HG03039 (cell line): ENCODE measurements at regions not wholly inside any gene's neighbourhood (a gene's known extent, or its start where the extent isn't known, plus 50 kb on each side); places are given as distances from the start of the nearest gene placed in this dataset.
"Not testable (repeated sequence)": the region's sequence is repeated elsewhere in the genome, so short reads cannot be mapped to it uniquely, and the experiment has no call there.

Experiments used
- ATAC-seq: cut with Tn5 transposase; IDR thresholded peaks from one replicate; pipeline ENCODE4 v1.9.1; 2021; ENCODE audit warnings: mild to moderate bottlenecking, moderate library complexity; ENCODE audit not compliant: unreplicated experiment

GRCh38 chr3:188972310-188972709, 199.5 kb upstream of the TPRG1 start:
- ATAC-seq: no peak

- no peak for ATAC-seq
These were observed 196.7 kb upstream of the TPRG1 start for GRCh38 chr3:188974856-188975599.

- ATAC-seq: no peak
These were observed 196.0 kb upstream of the TPRG1 start for GRCh38 chr3:188975600-188976314.

GRCh38 chr3:188976407-188976806, 195.4 kb upstream of the TPRG1 start:
- no peak for ATAC-seq

- ATAC-seq: no peak
These were observed 193.2 kb upstream of the TPRG1 start for GRCh38 chr3:188978421-188979171.

- no peak for ATAC-seq
These were observed 192.5 kb upstream of the TPRG1 start for GRCh38 chr3:188979248-188979647.

GRCh38 chr3:188979669-188980310, 192.0 kb upstream of the TPRG1 start:
- ATAC-seq: no peak

GRCh38 chr3:188993181-188993580, 178.6 kb upstream of the TPRG1 start:
- ATAC-seq: no peak

GRCh38 chr3:189001559-189001958, 170.2 kb upstream of the TPRG1 start:
- ATAC-seq: no peak

GRCh38 chr3:189003410-189003809, 168.4 kb upstream of the TPRG1 start:
- no peak for ATAC-seq

GRCh38 chr3:189013224-189013888, 158.4 kb upstream of the TPRG1 start:
- ATAC-seq: no peak

- ATAC-seq: no peak
These were observed 157.2 kb upstream of the TPRG1 start for GRCh38 chr3:189014526-189014925.

GRCh38 chr3:189022576-189023466, 148.9 kb upstream of the TPRG1 start:
- ATAC-seq: not testable (repeated sequence)

GRCh38 chr3:189025866-189026265, 145.9 kb upstream of the TPRG1 start:
- no peak for ATAC-seq

GRCh38 chr3:189027626-189028155, 144.1 kb upstream of the TPRG1 start:
- no peak for ATAC-seq

- ATAC-seq: no peak
These were observed 132.7 kb upstream of the TPRG1 start for GRCh38 chr3:189038773-189039745.

- no peak for ATAC-seq
These were observed 131.0 kb upstream of the TPRG1 start for GRCh38 chr3:189040656-189041335.
